GM21381 (cell line): ENCODE measurements at regions not wholly inside any gene's neighbourhood (a gene's known extent, or its start where the extent isn't known, plus 50 kb on each side); places are given as distances from the start of the nearest gene placed in this dataset.

Experiments used
- ATAC-seq: cut with Tn5 transposase; IDR thresholded peaks from one replicate; pipeline ENCODE4 v1.9.1; 2021; ENCODE audit warnings: mild to moderate bottlenecking, moderate library complexity; ENCODE audit not compliant: unreplicated experiment

DNA sequence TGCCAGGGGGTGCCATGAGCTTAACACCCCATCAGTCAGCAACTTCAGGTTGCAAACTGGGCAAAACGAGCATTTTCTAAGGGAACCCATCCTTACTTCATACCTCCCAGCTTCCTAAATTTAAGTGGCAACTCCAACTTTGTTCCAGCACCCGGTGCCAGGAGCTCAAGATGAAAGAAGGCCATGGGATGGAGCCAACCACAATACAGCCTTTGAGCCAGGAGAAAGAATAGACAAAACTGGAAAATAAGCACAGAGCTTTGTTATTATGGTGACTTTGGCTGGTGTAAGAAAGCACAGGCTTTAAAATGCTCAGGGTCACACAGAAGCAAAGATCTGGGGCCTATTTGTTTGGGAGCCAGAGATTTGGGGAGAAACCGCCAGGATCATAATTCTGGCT lies 388.7 kb upstream of the MGMT start:
- no peak for ATAC-seq

DNA sequence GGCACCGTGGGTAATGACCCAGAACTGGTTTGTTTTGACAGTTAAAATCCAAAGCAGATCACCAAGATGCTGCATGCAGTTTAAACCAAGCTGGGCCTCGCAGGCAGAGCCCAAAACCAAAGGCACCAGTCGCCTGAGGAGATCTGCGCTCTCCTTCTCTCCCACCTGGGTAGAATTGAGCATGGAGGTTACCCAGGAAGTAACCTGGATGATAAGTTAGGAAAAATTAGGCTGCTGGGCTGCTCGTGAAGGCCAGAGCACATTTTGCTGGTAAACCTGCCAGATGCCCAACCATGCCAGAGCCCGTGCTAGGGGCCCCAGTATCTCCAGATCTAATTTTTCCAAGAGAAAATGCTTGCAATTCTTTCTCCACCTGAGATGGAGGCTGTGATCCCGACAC lies 388.3 kb upstream of the MGMT start:
- no peak for ATAC-seq

DNA sequence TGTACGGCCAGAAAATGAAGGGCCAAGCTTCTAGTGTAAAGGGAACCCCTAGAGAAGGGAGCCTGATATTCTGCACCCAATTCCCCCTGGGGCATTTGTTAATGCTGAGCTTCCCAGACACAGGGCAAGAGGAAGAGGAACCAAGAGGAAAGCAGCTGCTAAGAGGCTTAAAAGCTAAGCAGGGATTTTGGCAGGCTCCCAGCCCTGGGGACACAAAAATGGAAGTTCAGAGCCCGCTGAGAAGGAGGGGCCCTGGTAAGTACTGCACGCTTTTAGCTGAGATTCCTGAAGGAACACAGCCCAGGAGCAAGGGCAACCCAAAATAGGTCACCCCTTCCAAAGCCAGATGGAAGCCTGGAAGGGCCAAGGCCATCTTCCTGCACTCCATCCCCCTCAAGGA lies 387.3 kb upstream of the MGMT start:
- ATAC-seq, result no peak

DNA sequence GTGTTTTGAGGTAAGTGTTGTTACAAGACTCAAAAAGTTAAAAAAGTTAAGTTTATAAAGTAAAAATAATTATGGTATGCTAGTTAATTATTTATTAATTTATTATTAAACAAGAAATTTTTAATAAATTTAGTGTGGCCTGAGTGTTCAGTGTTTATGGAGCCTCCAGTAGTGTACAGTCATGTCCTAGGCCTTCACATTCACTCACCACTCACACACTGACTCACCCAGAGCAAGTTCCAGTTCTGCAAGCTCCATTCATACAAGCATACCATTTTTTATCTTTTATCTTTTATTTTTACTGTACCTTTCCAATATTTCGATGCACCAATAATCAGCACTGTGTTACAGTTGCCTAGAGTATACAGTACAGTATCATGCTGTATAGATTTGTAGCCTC lies 381.2 kb upstream of the MGMT start:
- no peak for ATAC-seq

DNA sequence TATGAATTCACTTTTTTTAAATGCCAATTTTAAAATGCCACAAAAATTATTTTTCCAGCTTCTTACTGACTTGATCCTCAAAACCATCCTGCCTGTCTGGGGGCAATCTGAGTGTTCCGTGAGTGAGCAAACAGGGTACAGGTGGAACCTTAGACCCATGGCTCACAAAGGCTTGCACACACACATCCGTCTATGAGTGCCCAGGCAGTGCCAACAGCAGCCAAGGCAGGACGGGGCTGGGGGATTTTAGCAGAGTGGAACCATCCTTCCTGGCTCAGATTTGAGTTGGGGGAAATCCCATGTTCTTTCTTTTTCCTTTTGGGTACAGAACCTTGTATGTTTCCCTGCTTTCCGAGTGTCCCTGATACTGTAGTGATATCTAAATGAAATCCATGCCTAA lies 377.7 kb upstream of the MGMT start:
- no peak for ATAC-seq

DNA sequence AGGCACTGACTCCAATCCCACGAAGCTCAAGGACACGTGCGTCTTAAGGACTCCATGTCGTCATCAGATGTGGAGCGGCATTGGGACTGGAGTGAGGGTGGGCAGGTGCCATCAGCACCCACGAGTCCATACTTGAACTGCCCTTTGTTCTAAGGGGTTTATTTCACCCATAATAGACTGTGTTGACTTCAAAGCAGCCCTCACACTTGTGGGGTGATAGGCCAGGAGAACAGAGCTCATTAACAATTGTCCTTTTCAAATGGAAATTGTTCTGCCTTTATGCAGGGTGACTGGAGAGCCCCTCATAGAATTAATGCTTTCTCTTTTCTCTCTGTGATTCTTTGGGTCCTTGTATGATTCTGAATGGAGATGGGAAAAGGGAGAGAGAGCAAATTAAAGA lies 376.9 kb upstream of the MGMT start:
- ATAC-seq, result no peak

DNA sequence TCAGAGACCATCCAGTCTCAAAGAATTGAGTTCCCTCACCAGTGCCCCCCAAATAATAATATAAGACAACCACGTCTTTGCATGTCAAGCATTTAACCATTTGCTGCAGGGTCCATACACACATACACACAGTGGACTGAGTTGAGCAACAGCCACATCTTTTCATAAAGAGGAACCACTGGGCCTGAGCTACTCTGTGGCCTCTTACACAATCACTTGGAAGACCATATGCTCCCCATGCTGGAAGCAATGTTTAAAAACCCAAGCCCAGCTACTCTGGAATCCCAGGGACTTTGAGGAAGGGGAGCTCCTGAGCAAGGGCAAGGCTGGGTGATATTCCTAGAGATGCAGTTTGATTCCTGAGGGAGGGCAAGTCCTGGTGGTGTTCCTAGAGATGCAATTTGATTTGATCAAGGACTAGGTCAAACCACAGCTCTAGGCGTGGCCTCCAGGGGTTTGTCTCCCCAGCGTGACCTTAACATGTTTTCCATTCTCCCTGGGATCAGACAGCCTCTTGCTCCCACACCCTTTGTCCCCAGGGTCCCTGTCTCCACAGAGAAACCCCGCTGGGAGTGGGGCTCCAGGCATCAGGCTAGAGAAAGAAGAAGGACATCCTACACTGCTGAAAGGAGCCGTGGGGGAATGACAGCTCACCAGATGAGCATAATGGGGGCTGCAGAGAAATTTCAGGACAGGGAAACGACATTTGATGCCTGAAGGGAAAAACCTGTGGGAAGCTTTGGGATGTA lies 376.2 kb upstream of the MGMT start:
- no peak for ATAC-seq

DNA sequence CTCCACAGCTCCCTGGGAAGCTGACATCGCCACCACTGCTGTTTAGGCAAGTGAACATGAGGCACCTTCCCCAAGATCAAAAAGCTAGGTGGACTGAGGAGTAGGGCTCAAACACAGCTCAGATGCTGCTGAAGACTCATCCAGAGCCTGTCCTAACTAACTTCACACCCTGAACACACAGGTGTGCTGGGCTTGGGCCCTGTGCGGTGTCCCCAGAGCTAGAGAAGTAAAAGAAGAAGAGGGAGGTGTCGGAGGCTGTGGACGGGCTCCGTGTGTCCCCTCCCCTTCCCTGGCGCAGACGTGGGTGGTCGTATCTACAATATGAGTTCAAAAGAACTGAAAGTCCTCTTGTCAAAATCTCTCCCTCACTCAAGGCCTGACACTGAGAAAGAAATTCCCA lies 373.4 kb upstream of the MGMT start:
- no peak for ATAC-seq

DNA sequence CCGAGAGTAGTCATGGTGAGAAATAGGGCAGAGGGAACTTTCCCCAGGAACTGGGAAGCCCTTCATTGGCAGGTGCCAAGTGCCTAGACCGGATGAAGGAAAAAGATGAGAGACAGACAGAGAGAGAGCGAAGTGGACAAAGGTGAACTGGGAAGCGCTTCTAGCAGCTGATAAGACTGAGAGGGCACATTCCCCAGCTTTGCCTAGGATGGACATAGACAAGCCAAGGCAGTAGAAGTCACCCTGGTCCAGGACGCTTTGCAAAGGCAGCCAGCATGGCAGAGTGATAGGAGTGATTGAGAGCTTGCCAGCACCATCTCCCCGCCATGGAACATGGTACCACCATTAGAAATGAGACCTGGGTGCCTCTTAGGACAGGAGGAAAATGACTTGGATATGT lies 372.8 kb upstream of the MGMT start:
- ATAC-seq, result no peak

DNA sequence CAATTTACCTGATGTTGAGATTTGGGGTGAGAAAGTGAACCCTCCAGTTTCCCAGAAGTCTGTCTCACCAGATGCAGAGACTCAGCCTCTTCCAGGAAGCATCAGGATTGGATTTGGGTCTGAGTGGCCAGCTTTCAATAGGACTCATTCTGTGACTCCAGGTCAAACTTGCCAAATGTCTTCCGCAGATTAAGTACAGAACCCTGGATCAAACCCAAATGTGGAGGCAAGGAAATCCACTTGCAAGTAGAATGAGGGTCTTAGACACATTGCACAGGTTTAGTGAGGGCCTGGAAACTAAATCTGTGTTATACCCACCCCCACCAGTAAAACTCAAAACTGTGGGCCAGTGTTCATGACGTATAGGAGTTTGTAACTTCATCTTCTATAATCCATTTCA lies 372.2 kb upstream of the MGMT start:
- no peak for ATAC-seq

DNA sequence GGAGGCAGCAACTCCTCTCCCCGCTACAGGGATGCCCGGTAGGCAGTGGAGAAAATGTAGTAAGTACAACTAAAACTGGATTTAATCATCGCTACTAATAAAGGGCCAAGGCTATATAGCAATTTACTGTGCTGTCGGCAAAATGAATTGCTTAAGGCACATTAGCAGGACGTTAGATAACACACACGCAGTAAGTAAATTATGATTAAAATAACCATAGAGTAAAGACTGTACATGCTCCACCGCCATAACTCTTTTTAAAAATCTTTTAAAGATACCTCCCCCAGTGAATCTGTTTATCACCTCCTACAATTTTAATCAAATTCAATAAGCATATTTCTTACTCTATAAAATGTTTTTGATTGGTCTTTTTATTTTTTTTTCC lies 371.4 kb upstream of the MGMT start:
- ATAC-seq, result no peak

DNA sequence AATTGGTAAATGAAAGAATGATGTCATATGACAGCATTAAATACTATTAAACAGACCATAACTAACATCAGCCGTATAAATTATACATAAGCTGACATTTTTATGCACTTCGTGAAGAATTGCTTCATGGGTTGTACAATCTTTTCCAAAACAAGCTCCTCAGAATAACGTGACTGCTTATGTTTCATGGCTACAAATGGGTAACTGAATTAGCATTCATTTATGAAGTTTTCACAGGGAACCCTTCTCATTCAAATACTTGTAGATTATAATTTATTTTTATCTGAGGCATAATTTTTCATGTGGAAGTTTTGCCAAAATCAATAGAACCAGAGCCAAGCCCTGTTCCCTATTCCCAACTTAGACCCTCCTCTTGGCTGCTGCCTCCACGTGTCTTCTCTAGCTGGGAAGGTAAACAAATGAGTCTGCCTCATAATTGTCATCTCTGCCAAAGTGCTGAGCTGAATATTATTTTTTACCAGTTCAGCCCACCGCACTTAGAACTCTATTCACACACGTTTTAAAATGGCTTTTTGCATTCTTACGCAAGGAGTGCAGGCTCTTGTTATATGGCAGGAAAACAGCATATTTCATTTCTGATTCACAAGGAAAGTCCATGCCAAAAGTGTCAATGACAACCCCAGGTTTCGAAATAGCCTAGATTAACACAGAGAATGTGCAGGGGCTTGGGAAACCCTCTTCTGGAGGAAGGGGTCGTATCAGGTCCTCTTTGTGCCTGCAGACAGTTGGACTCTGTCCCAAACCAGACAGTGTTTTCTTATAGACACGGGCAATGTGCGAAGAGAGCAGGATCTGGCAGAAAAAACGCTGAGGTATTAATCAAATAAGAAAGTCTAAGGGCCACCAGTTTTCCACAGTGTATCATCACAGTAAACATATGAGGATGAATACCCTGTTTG lies 370.7 kb upstream of the MGMT start:
- ATAC-seq, result no peak

DNA sequence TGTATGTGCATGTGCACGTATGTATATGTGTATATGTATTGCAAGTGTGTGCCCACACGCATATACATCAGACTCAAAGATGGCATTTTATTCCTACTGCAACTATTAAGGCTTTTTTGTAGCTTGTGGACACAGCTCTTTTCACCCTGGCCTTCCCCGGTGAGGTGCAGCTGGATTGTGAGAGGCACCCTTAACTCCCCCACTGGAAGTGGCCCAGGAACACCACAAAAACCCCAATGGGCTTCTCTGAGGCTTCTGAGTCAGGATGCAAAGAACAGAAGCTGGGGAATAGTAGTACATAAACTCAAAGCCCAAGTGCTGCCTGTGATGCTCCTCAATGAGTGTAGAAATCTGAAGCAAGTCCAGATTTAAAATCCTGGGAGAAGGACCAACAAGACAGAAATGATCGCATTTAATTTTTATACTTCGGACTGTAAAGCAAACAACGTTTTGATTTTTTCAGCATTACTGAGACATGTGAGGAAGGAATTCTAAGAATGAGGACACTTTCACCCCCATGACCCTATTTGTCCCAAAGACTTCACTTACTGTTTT lies 369.2 kb upstream of the MGMT start:
- ATAC-seq, result no peak

DNA sequence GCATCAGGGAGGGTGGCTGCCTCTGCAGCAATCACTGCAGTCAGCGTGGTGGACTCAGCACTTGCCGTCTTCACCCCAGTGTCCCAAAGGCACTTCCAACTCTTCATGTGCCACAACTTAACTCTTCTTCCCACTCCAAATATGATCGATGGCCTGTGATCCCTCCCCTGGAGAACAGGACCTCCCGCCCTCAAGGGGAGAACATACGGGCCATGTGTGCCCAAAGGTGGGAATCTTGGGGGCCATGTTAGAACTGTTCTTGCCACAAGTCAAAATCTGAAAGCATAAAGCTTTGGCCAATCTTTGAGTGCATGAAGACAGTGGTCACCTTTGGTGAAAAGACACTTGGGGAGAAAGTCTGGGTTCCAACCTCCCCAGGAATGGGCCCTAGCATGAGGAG lies 368.5 kb upstream of the MGMT start:
- no peak for ATAC-seq

DNA sequence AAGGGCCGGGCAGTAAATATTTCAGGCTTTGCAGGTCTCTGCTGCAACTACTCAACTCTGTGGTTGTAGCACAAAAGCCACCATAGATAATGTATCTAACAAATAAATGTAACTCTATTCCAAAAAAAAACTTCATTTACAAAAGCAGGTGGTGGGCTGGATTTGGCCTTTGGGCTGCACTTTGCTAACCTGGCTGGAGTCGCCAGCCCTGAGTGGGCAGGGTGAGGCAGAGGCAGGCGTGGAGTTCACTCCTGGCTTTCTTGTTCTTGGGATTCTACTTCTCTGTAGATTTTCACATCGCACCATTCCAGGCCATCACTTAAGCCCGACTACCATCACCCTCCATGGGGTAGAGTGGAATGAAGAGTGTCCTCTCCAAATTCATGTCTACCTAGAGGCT lies 367.6 kb upstream of the MGMT start:
- ATAC-seq, result no peak

DNA sequence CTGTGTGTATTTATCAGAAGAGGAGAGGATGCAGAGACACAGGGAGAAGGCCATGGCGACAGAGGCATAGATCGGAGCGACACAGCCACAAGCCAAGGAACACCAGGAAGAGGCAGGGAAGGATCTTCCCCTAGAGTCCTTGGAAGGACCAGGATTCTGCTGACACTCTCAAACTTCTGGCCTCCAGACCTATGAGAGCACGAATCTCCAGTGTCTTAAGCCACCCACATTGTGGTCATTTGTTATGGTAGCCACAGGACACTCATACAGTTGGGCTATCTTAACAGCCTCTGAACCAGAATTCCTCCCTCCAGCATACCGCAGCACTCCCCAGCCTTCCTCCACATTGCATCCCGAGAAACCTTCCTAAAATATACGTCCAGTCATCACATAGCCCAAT lies 367.0 kb upstream of the MGMT start:
- no peak for ATAC-seq

DNA sequence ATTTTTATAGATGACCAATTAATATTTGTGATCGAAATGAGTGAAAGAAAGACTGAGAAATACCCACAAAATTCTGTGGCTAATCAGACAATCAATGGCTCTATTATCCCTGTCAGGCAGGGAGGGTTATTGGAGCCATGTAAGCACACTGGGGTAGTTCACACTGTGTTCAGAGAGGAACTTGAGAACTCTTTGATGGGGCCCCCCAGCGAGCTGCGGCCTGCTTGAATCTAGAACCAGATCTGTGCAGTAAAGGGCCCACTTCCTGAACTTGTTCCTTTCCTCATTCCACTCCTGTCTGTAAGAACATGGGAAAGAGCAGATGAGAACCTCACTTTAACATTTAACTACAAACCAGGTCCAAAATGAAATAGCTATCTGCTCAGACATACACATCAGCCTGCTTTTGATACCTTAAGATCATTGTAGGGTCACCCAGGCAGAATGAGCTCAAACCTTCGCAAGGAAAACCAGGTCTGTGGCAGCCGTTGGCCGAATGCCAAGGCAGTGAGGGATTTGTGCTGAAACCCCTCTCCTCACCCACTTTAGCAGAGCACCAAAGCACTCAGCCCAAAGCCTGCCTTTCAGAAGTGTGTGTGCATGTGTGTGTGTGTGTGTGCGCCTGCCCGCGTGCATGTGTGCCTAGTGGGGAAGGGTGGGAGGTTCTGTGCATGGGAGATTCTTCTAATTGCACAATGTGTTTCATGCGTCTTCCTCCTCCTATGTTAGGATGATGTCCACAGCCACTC lies 365.6 kb upstream of the MGMT start:
- ATAC-seq, result no peak

DNA sequence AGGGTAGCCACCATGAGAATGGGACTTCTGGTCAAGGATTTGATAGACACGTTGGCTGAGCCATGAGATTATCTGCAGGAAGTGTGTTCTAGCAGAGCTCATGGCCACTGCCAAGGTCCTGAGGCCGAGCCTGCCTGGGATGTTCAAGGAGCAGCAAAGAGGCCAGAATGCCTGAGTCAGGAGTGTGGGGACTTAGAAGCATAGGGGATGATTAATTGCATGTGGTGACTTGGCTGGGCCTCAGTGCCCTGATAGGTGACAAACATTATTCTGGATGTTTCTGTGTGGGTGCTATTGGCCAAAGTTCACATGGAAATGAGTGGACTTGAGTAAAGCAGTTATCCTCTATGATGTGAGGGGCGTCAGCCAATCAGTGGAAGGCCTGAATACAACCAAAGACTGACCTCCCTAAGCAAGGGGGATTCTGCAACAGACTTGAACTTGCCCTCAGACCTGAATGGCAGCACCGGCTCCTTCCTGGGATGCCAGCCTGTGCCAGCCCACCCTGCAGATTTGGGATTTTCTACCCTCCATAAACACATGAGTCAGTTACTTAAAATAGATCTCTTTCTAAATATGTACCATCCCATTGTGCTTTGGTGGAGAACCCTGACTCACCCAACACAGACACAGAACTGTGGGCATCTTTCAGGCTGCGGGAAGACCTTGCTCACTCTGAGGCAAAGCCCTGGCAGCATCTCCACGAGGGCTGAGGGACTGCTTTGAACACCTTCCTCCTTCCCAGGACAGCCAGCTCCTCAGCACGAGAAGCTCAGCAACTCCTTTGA lies 363.9 kb upstream of the MGMT start:
- ATAC-seq, result no peak

DNA sequence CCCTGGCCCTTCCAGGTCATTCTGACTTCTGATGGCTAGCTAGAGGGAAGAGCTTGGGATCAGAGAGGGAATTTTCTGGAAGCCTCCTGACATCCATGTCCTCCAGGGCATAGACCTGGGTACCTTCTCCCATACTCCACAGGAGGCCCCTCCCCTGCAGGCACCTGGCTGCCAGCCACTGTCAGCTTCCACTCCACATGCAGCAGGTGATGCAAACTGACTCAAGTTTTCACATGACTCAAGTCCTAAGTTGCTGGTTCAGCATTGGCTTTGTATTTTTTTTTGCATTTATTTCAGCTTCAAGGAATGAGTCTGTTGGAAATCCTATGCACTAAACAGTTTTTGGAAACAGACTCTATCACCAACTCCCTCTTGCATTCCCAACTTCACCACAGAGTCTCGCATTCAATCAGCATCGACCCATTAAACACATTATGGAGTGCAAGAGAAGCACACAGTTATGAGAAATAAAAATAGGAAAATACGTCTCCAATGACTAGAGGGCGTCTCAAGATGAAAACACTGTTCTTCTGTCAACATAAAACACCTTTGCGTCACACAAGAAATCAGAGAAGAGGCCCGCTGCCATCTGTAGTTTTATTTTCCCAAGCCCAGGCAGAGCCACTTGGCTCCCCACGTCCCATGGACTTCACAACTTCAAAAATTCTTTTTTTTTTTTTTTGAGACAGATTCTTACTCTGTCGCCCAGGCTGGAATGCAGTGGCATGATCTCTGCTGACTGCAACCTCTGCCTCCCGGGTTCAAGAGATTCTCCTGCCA lies 362.6 kb upstream of the MGMT start:
- no peak for ATAC-seq

DNA sequence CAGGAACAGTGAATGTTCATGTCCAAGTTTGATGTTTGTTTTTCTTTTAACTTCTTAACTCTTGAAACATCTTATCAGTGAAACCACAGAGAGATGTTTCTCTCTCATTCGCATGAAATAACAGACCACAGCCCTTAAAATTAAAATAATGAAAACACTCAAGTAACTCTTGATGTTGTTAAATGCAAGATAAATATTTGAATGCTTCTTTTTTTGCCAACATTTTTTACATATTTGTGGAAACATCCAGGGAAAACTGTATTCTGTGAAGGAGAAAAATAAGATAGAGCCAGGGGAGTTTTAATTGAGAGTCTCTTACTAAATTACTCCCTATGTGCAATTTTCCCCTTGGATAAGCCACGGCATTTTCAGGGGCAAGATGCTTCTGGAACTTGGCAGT lies 361.8 kb upstream of the MGMT start:
- no peak for ATAC-seq
